Chondrocyte (in vitro differentiated cells): ENCODE measurements at regions not wholly inside any gene's neighbourhood (a gene's known extent, or its start where the extent isn't known, plus 50 kb on each side); places are given as distances from the start of the nearest gene placed in this dataset.

Experiments
- DNase-seq: peaks from one replicate; pipeline ENCODE4 v3.0.0; 2021; ENCODE audit warnings: mixed read lengths, low spot score
- H3K27ac Mint-ChIP-seq: one replicate; pipeline ENCODE4 v1.8.0; 2021; ENCODE audit warnings: mild to moderate bottlenecking, moderate library complexity, mixed read lengths; ENCODE audit not compliant: unreplicated experiment
- H3K27me3 Mint-ChIP-seq: 2 replicates; pipeline ENCODE4 v1.8.0; 2021; ENCODE audit warnings: low read depth, mixed read lengths
- H3K36me3 Mint-ChIP-seq: 2 replicates; pipeline ENCODE4 v1.8.0; 2021; ENCODE audit warnings: low read depth, mixed read lengths
- H3K4me1 Mint-ChIP-seq: 2 replicates; pipeline ENCODE4 v1.8.0; 2021; ENCODE audit warnings: low read depth, mild to moderate bottlenecking, mixed read lengths
- H3K4me3 Mint-ChIP-seq: one replicate; pipeline ENCODE4 v1.8.0; 2021; ENCODE audit warnings: mild to moderate bottlenecking, moderate library complexity, mixed read lengths; ENCODE audit not compliant: unreplicated experiment
- H3K9me3 Mint-ChIP-seq: 2 replicates; pipeline ENCODE4 v1.8.0; 2021; ENCODE audit warnings: low read depth, mixed read lengths
- CTCF ChIP-seq: fragments of 200-600 bp; sonication (generic); IDR thresholded peaks from 2 replicates; pipeline ENCODE4 v1.5.0; 2021; ENCODE audit warnings: antibody characterized with exemption, mild to moderate bottlenecking, moderate library complexity

- peaks cover 63% of the 10 kb centered on the region for H3K4me1 Mint-ChIP-seq
- H3K4me3 Mint-ChIP-seq, result no peak overlapping the region
- no peaks in the 10 kb centered on the region for H3K9me3 Mint-ChIP-seq
- no peak for TF ChIP-seq CTCF
- DNase-seq, result no peak
- no peak overlapping the region for H3K27ac Mint-ChIP-seq
- H3K36me3 Mint-ChIP-seq, result no peaks in the 10 kb centered on the region
- H3K27me3 Mint-ChIP-seq, result no peaks in the 10 kb centered on the region
Measured at GRCh38 chr7:46285878-46286277, 364.8 kb upstream of the IGFBP3 start.

DNA sequence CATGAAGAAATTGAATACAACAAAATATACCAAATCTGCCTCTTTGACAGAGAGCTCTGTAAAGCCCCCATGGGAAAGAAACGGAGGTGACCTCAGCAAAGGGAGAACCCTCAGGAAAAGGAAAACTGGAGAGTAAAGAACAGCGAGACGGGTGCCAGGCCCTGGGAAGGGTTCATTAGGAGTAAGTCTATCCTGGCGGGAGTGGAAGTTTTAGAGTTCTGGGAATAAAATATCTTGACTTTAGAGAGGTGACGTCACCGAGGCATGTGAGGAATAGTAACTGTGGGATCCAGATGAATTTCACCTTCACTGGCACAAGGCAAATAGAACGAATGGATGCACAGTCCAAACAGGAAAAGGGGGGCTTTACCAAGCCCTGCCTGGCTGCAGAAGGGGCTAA lies 362.8 kb upstream of the IGFBP3 start:
- Mint-ChIP-seq H3K4me3 (no peak overlapping the region), H3K27ac (peak overlapping the region; percentile 69), H3K4me1 (peaks cover 48% of the 10 kb centered on the region), H3K36me3 (no peaks in the 10 kb centered on the region), H3K9me3 (no peaks in the 10 kb centered on the region), H3K27me3 (no peaks in the 10 kb centered on the region)
- no peak for TF ChIP-seq CTCF
- no peak for DNase-seq

DNA sequence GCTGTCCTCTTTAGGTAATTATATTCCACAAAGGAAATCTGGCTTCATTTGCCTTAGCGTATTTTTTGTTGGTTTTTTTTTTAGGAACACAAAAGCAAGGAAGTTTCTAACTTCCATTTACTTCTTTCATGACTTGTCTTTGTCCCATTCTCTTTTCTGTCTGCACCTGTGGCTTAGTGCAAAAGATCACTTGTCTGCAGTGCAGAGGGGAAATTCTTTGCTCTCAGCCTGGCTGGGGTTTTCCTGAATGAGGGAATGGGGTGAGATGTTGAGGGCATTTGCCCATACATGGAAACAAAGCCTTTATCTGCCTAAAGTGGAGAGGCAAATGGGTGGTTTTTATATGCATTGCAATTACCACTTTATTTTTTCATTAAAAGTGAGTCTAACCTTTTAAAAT lies 361.1 kb upstream of the IGFBP3 start:
- no peak for TF ChIP-seq CTCF
- peaks cover 4% of the 10 kb centered on the region for H3K9me3 Mint-ChIP-seq
- H3K4me1 Mint-ChIP-seq, result peaks cover 33% of the 10 kb centered on the region
- DNase-seq, result no peak
- no peak overlapping the region for H3K4me3 Mint-ChIP-seq
- no peak overlapping the region for H3K27ac Mint-ChIP-seq
- no peaks in the 10 kb centered on the region for H3K36me3 Mint-ChIP-seq
- no peaks in the 10 kb centered on the region for H3K27me3 Mint-ChIP-seq

GRCh38 chr7:46281071-46281470 lies 360.0 kb upstream of the IGFBP3 start:
- TF ChIP-seq CTCF, result no peak
- Mint-ChIP-seq H3K27ac (no peak overlapping the region), H3K4me1 (peaks cover 30% of the 10 kb centered on the region), H3K27me3 (no peaks in the 10 kb centered on the region), H3K36me3 (no peaks in the 10 kb centered on the region), H3K9me3 (peaks cover 4% of the 10 kb centered on the region), H3K4me3 (no peak overlapping the region)
- no peak for DNase-seq

- Mint-ChIP-seq H3K9me3 (peaks cover 4% of the 10 kb centered on the region), H3K27me3 (no peaks in the 10 kb centered on the region), H3K4me1 (peaks cover 24% of the 10 kb centered on the region), H3K27ac (no peak overlapping the region), H3K36me3 (no peaks in the 10 kb centered on the region), H3K4me3 (no peak overlapping the region)
- TF ChIP-seq CTCF, result no peak
- no peak for DNase-seq
Measured at GRCh38 chr7:46279290-46279689, 358.2 kb upstream of the IGFBP3 start.
